Suprapubic skin (tissue), 4 donors: ENCODE measurements at regions not wholly inside any gene's neighbourhood (a gene's known extent, or its start where the extent isn't known, plus 50 kb on each side); places are given as distances from the start of the nearest gene placed in this dataset.
"Not testable (repeated sequence)": the region's sequence is repeated elsewhere in the genome, so short reads cannot be mapped to it uniquely, and the experiment has no call there.

ENCODE experiments used
- DNase-seq, 2 donors: peaks; one replicate each; pipeline ENCODE4 v3.0.0-alpha.2; 2019; ENCODE audit warnings: low spot score in 2 of 2
- H3K27ac ChIP-seq: fragments of 200-600 bp; sonication (generic); one replicate; pipeline ENCODE4 v1.5.1; 2019
- H3K27me3 ChIP-seq: fragments of 200-600 bp; sonication (generic); one replicate; pipeline ENCODE4 v1.5.1; 2019
- H3K36me3 ChIP-seq: fragments of 200-600 bp; sonication (generic); one replicate; pipeline ENCODE4 v1.5.1; 2019
- H3K4me1 ChIP-seq: fragments of 200-600 bp; sonication (generic); one replicate; pipeline ENCODE4 v1.5.1; 2019
- H3K4me3 ChIP-seq: fragments of 200-600 bp; sonication (generic); one replicate; pipeline ENCODE4 v1.5.1; 2019; ENCODE audit warnings: mild to moderate bottlenecking
- H3K9me3 ChIP-seq: fragments of 200-600 bp; sonication (generic); one replicate; pipeline ENCODE4 v1.5.1; 2019
- EP300 ChIP-seq: sonication (generic); formaldehyde crosslinking; IDR thresholded peaks from one replicate; pipeline ENCODE4 v1.6.1; 2017; ENCODE audit warnings: antibody characterized with exemption
- POLR2A ChIP-seq, 2 donors: fragments of 450-650 bp; IDR thresholded peaks; one replicate each; pipeline ENCODE4 v1.6.1; 2017; ENCODE audit warnings: antibody characterized with exemption in 2 of 2, mild to moderate bottlenecking in 2 of 2, moderate library complexity in 2 of 2
- POLR2AphosphoS5 ChIP-seq, 3 donors: sonication (generic); formaldehyde crosslinking; IDR thresholded peaks; one replicate each; pipeline ENCODE4 v1.6.1; 2017; ENCODE audit warnings: antibody characterized with exemption in 3 of 3
- WGBS: methylation state at CpG from one replicate; pipeline ENCODE4 v1.1.5; 2018; 5-methylcytosine and 5-hydroxymethylcytosine counted together
- TF ChIP-seq, protein P1 (sequence below), 2 donors: fragments of 200-600 bp in 1 of 2; fragments of 450-650 bp in 1 of 2; sonication (generic) in 1 of 2; IDR thresholded peaks; one replicate each; pipeline ENCODE4 v1.5.1; 2016 to 2019; ENCODE audit warnings: antibody characterized with exemption in 2 of 2, mild to moderate bottlenecking in 1 of 2, moderate library complexity in 1 of 2

- H3K4me3 ChIP-seq, result no peak overlapping the region
- no peaks in the 10 kb centered on the region for H3K36me3 ChIP-seq
- 66% methylated on average over 1 of the region's 1 CpG for WGBS
- H3K27ac ChIP-seq, result no peak overlapping the region
- DNase-seq, result no peak
- H3K27me3 ChIP-seq, result no peaks in the 10 kb centered on the region
- no peaks in the 10 kb centered on the region for H3K9me3 ChIP-seq
- TF ChIP-seq POLR2AphosphoS5 (IDR thresholded peaks at IDR 0.05) (no peak), POLR2A (IDR thresholded peaks at IDR 0.05) (no peak), EP300 (no peak)
- TF ChIP-seq, protein P1, sequence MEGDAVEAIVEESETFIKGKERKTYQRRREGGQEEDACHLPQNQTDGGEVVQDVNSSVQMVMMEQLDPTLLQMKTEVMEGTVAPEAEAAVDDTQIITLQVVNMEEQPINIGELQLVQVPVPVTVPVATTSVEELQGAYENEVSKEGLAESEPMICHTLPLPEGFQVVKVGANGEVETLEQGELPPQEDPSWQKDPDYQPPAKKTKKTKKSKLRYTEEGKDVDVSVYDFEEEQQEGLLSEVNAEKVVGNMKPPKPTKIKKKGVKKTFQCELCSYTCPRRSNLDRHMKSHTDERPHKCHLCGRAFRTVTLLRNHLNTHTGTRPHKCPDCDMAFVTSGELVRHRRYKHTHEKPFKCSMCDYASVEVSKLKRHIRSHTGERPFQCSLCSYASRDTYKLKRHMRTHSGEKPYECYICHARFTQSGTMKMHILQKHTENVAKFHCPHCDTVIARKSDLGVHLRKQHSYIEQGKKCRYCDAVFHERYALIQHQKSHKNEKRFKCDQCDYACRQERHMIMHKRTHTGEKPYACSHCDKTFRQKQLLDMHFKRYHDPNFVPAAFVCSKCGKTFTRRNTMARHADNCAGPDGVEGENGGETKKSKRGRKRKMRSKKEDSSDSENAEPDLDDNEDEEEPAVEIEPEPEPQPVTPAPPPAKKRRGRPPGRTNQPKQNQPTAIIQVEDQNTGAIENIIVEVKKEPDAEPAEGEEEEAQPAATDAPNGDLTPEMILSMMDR (IDR thresholded peaks at IDR 0.05), result no peak
- no peaks in the 10 kb centered on the region for H3K4me1 ChIP-seq
Observed at GRCh38 chr5:108541836-108542235, 159.9 kb upstream of the FBXL17 start.

- DNase-seq, result no peak
- no peaks in the 10 kb centered on the region for H3K27me3 ChIP-seq
- WGBS, result 90% methylated on average over 10 of the region's 10 CpGs
- no peak overlapping the region for H3K4me3 ChIP-seq
- no peak overlapping the region for H3K27ac ChIP-seq
- no peaks in the 10 kb centered on the region for H3K36me3 ChIP-seq
- no peaks in the 10 kb centered on the region for H3K4me1 ChIP-seq
- TF ChIP-seq, protein P1 (IDR thresholded peaks at IDR 0.05), result no peak
- TF ChIP-seq POLR2AphosphoS5 (IDR thresholded peaks at IDR 0.05), result no peak
- TF ChIP-seq EP300, result no peak
- no peak for TF ChIP-seq POLR2A (IDR thresholded peaks at IDR 0.05)
- no peaks in the 10 kb centered on the region for H3K9me3 ChIP-seq
Observed at GRCh38 chr5:108536321-108536720, 154.4 kb upstream of the FBXL17 start.

GRCh38 chr5:108532129-108532445 is 150.2 kb upstream of the FBXL17 start:
- WGBS, result 86% methylated on average over 1 of the region's 1 CpG
- not testable (repeated sequence) for H3K4me1 ChIP-seq, H3K4me3 ChIP-seq, H3K9me3 ChIP-seq, H3K27me3 ChIP-seq, DNase-seq, H3K27ac ChIP-seq, H3K36me3 ChIP-seq

GRCh38 chr5:108531367-108532128 is 149.7 kb upstream of the FBXL17 start:
- H3K27ac ChIP-seq, result no peak overlapping the region
- 57% methylated on average over 8 of the region's 8 CpGs for WGBS

GRCh38 chr5:108530706-108531105 is 148.8 kb upstream of the FBXL17 start:
- WGBS, result 92% methylated on average over 5 of the region's 5 CpGs
- no peaks in the 10 kb centered on the region for H3K36me3 ChIP-seq
- no peaks in the 10 kb centered on the region for H3K27me3 ChIP-seq
- H3K4me3 ChIP-seq, result no peak overlapping the region
- no peaks in the 10 kb centered on the region for H3K4me1 ChIP-seq
- H3K9me3 ChIP-seq, result no peaks in the 10 kb centered on the region
- H3K27ac ChIP-seq, result no peak overlapping the region
- no peak for DNase-seq
- TF ChIP-seq EP300 (no peak), POLR2A (IDR thresholded peaks at IDR 0.05) (no peak), POLR2AphosphoS5 (IDR thresholded peaks at IDR 0.05) (no peak)
- TF ChIP-seq, protein P1 (IDR thresholded peaks at IDR 0.05), result no peak

More at GRCh38 chr5:108531367-108532128, 149.7 kb upstream of the FBXL17 start:
- no peak for DNase-seq
- H3K4me3 ChIP-seq, result no peak overlapping the region
- no peaks in the 10 kb centered on the region for H3K36me3 ChIP-seq
- H3K4me1 ChIP-seq, result no peaks in the 10 kb centered on the region
- H3K27me3 ChIP-seq, result no peaks in the 10 kb centered on the region
- TF ChIP-seq POLR2AphosphoS5 (IDR thresholded peaks at IDR 0.05), result no peak
- TF ChIP-seq, protein P1 (IDR thresholded peaks at IDR 0.05), result no peak
- no peak for TF ChIP-seq POLR2A (IDR thresholded peaks at IDR 0.05)
- TF ChIP-seq EP300, result no peak
- no peaks in the 10 kb centered on the region for H3K9me3 ChIP-seq

DNA sequence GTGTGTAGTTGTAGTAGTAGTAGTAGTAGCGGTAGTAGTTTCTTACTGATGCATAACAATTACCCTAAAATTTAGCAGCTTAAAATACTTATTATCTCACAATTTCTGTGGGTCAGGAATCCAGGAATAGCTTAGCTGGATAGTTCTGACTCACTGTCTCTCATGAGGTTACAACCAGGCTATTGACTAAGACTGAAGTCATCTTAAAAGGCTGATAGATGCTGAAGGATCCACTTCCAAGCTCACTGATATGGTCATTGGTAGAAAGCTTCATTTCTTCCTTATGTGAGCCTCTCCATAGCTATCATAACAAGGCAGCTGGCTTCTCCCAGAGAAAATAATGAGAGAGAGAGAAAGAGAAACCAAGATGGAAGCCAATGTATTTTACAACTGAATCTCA is 147.5 kb upstream of the FBXL17 start:
- Histone ChIP-seq H3K27me3 (no peaks in the 10 kb centered on the region), H3K4me1 (no peaks in the 10 kb centered on the region), H3K27ac (no peak overlapping the region), H3K4me3 (no peak overlapping the region), H3K36me3 (no peaks in the 10 kb centered on the region), H3K9me3 (no peaks in the 10 kb centered on the region)
- no peak for DNase-seq
- WGBS, result 0% methylated on average over 1 of the region's 1 CpG
- no peak for TF ChIP-seq EP300
- no peak for TF ChIP-seq POLR2A (IDR thresholded peaks at IDR 0.05)
- no peak for TF ChIP-seq POLR2AphosphoS5 (IDR thresholded peaks at IDR 0.05)
- TF ChIP-seq, protein P1 (IDR thresholded peaks at IDR 0.05), result no peak
